HepG2 (cell line): ENCODE measurements at regions not wholly inside any gene's neighbourhood (a gene's known extent, or its start where the extent isn't known, plus 50 kb on each side); places are given as distances from the start of the nearest gene placed in this dataset.

Source experiments
- ATAC-seq: fragments of 200-7000 bp; cut with Tn5 transposase; 3 replicates; pipeline ENCODE4 v1.9.1; 2020; ENCODE audit warnings: mild to moderate bottlenecking, moderate library complexity
- BruUV-seq: library from RNA; stranded (reverse); fragments of 400-500 nt; replicated peaks from 2 replicates; lab custom pipeline; 2021; lab: Mats Ljungman, UMichigan
- CTCF ChIA-PET: fragments of 300-600 bp; formaldehyde crosslinking; extraction: SDS; loops from one replicate; lab custom pipeline; 2021; ENCODE audit warnings: low total read pairs, inconsistent platforms, low intra/inter-chr PET ratio; lab: Yijun Ruan, JAX
- POLR2A ChIA-PET: fragments of 350-600 bp; sonication (Branson Sonifier 250); formaldehyde crosslinking; loops from one replicate; lab custom pipeline; 2020; ENCODE audit warnings: antibody characterized with exemption, inconsistent platforms; lab: Yijun Ruan, JAX
- DNase-seq: peaks from one replicate; pipeline ENCODE4 v3.0.0-alpha.2; 2015; ENCODE audit warnings: low spot score
- FAIRE-seq: peaks from 3 replicates; lab custom pipeline; 2011; peaks lifted over from hg19 to GRCh38; lab: Jason Lieb, UNC
- H2AFZ ChIP-seq: one replicate; pipeline ENCODE4 v1.6.1; 2011; ENCODE audit warnings: low read length, inconsistent platforms
- H3K27ac ChIP-seq: fragments of 300-600 bp; 3 replicates; pipeline ENCODE4 v1.8.0; 2011; ENCODE audit warnings: mixed run types, mild to moderate bottlenecking, mixed read lengths, low read length, inconsistent platforms; ENCODE audit not compliant: insufficient read depth; ENCODE audit errors: extremely low read length
- H3K27me3 ChIP-seq, 2 experiments: fragments of 200-600 bp in 1 of 2; 2 replicates in 1 of 2; 3 replicates in 1 of 2; pipeline versions ENCODE4 v1.6.0 to v1.8.0; 2011; ENCODE audit warnings: low read length in 2 of 2, mild to moderate bottlenecking in 2 of 2, moderate library complexity in 2 of 2, inconsistent platforms in 1 of 2; ENCODE audit not compliant: insufficient read depth in 2 of 2, control insufficient read depth in 1 of 2
- H3K36me3 ChIP-seq, 2 experiments: fragments of 200-600 bp in 1 of 2; replicated peaks in 1 of 2; 2 replicates in 1 of 2; 3 replicates in 1 of 2; pipeline versions ENCODE4 v1.5.1 to v1.8.0; 2011; ENCODE audit warnings: low read length in 2 of 2, inconsistent platforms in 1 of 2; ENCODE audit not compliant: insufficient read depth in 2 of 2, control insufficient read depth in 1 of 2
- H3K4me1 ChIP-seq: 2 replicates; pipeline ENCODE4 v1.5.1; 2012; ENCODE audit warnings: low read length, inconsistent platforms; ENCODE audit not compliant: insufficient read depth
- H3K4me2 ChIP-seq: 2 replicates; pipeline ENCODE4 v1.6.0; 2011; ENCODE audit warnings: low read depth, low read length, inconsistent platforms
- H3K4me3 ChIP-seq, 3 experiments: fragments of 200-600 bp in 1 of 3; sonication (generic), shearing (Covaris generic) in 1 of 3; replicated peaks in 1 of 3; 2 replicates each; pipeline ENCODE4 v1.5.1; 2011 to 2016; ENCODE audit warnings: low read length in 3 of 3, inconsistent platforms in 2 of 3, low read depth in 2 of 3, mild to moderate bottlenecking in 2 of 3, control low read depth in 1 of 3, mixed read lengths in 1 of 3; ENCODE audit not compliant: insufficient read depth in 1 of 3
- H3K79me2 ChIP-seq: one replicate; pipeline ENCODE4 v1.6.1; 2011; ENCODE audit warnings: low read length, inconsistent platforms; ENCODE audit not compliant: insufficient read depth
- H3K9ac ChIP-seq: 2 replicates; pipeline ENCODE4 v1.6.0; 2011; ENCODE audit warnings: mild to moderate bottlenecking, low read depth, low read length, inconsistent platforms; ENCODE audit not compliant: insufficient read depth
- H3K9me3 ChIP-seq: 2 replicates; pipeline ENCODE4 v1.5.1; 2012; ENCODE audit warnings: mild to moderate bottlenecking, low read length
- H4K20me1 ChIP-seq: 2 replicates; pipeline ENCODE4 v1.6.0; 2011; ENCODE audit warnings: inconsistent platforms, mild to moderate bottlenecking, low read length, moderate library complexity; ENCODE audit not compliant: insufficient read depth
- AGO1 ChIP-seq: fragments of 200-400 bp; formaldehyde crosslinking; IDR thresholded peaks from 2 replicates; pipeline ENCODE4 v1.6.1; 2017; ENCODE audit warnings: mild to moderate bottlenecking, low read depth, low read length, moderate library complexity; ENCODE audit not compliant: poor library complexity, severe bottlenecking
- CENPX ChIP-seq: sonication (generic); formaldehyde crosslinking; IDR thresholded peaks from 2 replicates; pipeline ENCODE4 v1.9.0; 2021; ENCODE audit warnings: mild to moderate bottlenecking, missing genetic modification reagents, moderate library complexity
- HOXA7 ChIP-seq: sonication (generic); formaldehyde crosslinking; IDR thresholded peaks from 2 replicates; pipeline ENCODE4 v1.8.1; 2022; ENCODE audit warnings: mild to moderate bottlenecking, missing genetic modification reagents, moderate library complexity
- KDM5B ChIP-seq: sonication (generic); formaldehyde crosslinking; IDR thresholded peaks from 2 replicates; pipeline ENCODE4 v1.4.0; 2020; ENCODE audit warnings: missing genetic modification reagents, mild to moderate bottlenecking, borderline replicate concordance
- MLX ChIP-seq: IDR thresholded peaks from 2 replicates; pipeline ENCODE4 v1.6.1; 2016
- MXI1 ChIP-seq: IDR thresholded peaks from 3 replicates; pipeline ENCODE4 v1.6.1; 2012; ENCODE audit warnings: low read depth, low read length, inconsistent platforms, borderline replicate concordance
- SIN3A ChIP-seq: IDR thresholded peaks from 2 replicates; pipeline ENCODE4 v1.6.1; 2011; ENCODE audit warnings: low read depth, mild to moderate bottlenecking, control low read depth, low read length, borderline replicate concordance
- TBP ChIP-seq: sonication (generic); formaldehyde crosslinking; IDR thresholded peaks from 2 replicates; pipeline ENCODE4 v1.5.0; 2020; ENCODE audit warnings: missing genetic modification reagents
- TIGD3 ChIP-seq: sonication (generic); formaldehyde crosslinking; IDR thresholded peaks from 2 replicates; pipeline ENCODE4 v1.5.1; 2020; ENCODE audit warnings: mild to moderate bottlenecking, missing genetic modification reagents, borderline replicate concordance
- WIZ ChIP-seq: sonication (generic); formaldehyde crosslinking; IDR thresholded peaks from 2 replicates; pipeline ENCODE4 v1.5.1; 2020; ENCODE audit warnings: mild to moderate bottlenecking, missing genetic modification reagents
- YEATS2 ChIP-seq: sonication (generic); formaldehyde crosslinking; IDR thresholded peaks from 2 replicates; pipeline ENCODE4 v1.4.0; 2020; ENCODE audit warnings: missing genetic modification reagents, borderline replicate concordance
- ZNF282 ChIP-seq: fragments of 450-650 bp; IDR thresholded peaks from 2 replicates; pipeline ENCODE4 v1.6.1; 2018; ENCODE audit not compliant: partially characterized antibody
- ZNF33A ChIP-seq: sonication (generic); formaldehyde crosslinking; IDR thresholded peaks from 2 replicates; pipeline ENCODE4 v1.5.1; 2020; ENCODE audit warnings: missing genetic modification reagents, mild to moderate bottlenecking, moderate library complexity, borderline replicate concordance
- ZNF556 ChIP-seq: sonication (generic); formaldehyde crosslinking; IDR thresholded peaks from 2 replicates; pipeline ENCODE4 v1.4.0; 2020; ENCODE audit warnings: mild to moderate bottlenecking, missing genetic modification reagents, borderline replicate concordance
- ZNF570 ChIP-seq: sonication (generic); formaldehyde crosslinking; IDR thresholded peaks from 2 replicates; pipeline ENCODE4 v1.4.0; 2020; ENCODE audit warnings: mild to moderate bottlenecking, missing genetic modification reagents, borderline replicate concordance
- WGBS: methylation state at CpG from one replicate; pipeline ENCODE4 v1.1.6; 2017; ENCODE audit warnings: low lambda C conversion rate; 5-methylcytosine and 5-hydroxymethylcytosine counted together
- in situ Hi-C: cut with HindIII; loops from 2 replicates; pipeline ENCODE4 v1.10.0; 2017; ENCODE audit warnings: low pct_unique_long_range_greater_than_20kb; ENCODE audit not compliant: extremely low pct_ligation_motif_present
- intact Hi-C: fragments of 100-400 bp; cut with micrococcal nuclease; formaldehyde crosslinking; loops from one replicate; pipeline ENCODE4 v1.10.0; 2022; ENCODE audit not compliant: unreplicated experiment

- intact Hi-C loops (no loop called here), in situ Hi-C loops (loop anchor here (10.0 kb wide), 2 partner anchors 275 to 505 kb away; no protein-coding TSS in a partner anchor)
- WGBS: 5% methylated on average over 2 of the region's 2 CpGs
- ATAC-seq: no peak
- Histone ChIP-seq H3K27me3 (no peaks in the 10 kb centered on the region), H3K27ac (no peak overlapping the region), H3K4me3 (no peak overlapping the region), H3K36me3 (no peaks in the 10 kb centered on the region), H3K79me2 (no peaks in the 10 kb centered on the region), H2AFZ (no peak overlapping the region), H3K9ac (no peak overlapping the region), H3K9me3 (no peaks in the 10 kb centered on the region), H3K4me1 (no peaks in the 10 kb centered on the region), H4K20me1 (no peaks in the 10 kb centered on the region), H3K4me2 (no peak overlapping the region)
- TF ChIP-seq ZNF33A (CRISPR knock-in tag) (no peak), WIZ (CRISPR knock-in tag) (no peak), KDM5B (no peak)
- ChIA-PET POLR2A (no interaction called here), CTCF (no interaction called here)
- no TSS peak for BruUV-seq
- FAIRE-seq: no peak
- no peak for DNase-seq
These were observed 101.4 kb upstream of the OR9G4 start for GRCh38 chr11:56849852-56850251.

GRCh38 chr11:56849250-56849649 is 100.8 kb upstream of the OR9G4 start:
- ChIA-PET POLR2A (no interaction called here), CTCF (no interaction called here)
- H3K9ac ChIP-seq: no peak overlapping the region
- no peaks in the 10 kb centered on the region for H3K27me3 ChIP-seq
- H3K27ac ChIP-seq: no peak overlapping the region
- no peaks in the 10 kb centered on the region for H3K36me3 ChIP-seq
- no peak overlapping the region for H3K4me2 ChIP-seq
- H2AFZ ChIP-seq: no peak overlapping the region
- no peak overlapping the region for H3K4me3 ChIP-seq
- H4K20me1 ChIP-seq: no peaks in the 10 kb centered on the region
- H3K79me2 ChIP-seq: no peaks in the 10 kb centered on the region
- intact Hi-C loops (no loop called here), in situ Hi-C loops (loop anchor here (10.0 kb wide), 2 partner anchors 276 to 506 kb away; no protein-coding TSS in a partner anchor)
- H3K9me3 ChIP-seq: no peaks in the 10 kb centered on the region
- no peak for TF ChIP-seq MLX (CRISPR knock-in tag)
- TF ChIP-seq CENPX (CRISPR knock-in tag): no peak
- TF ChIP-seq ZNF570: no peak
- no peak for TF ChIP-seq ZNF556
- no peak for TF ChIP-seq ZNF282
- TF ChIP-seq TBP (CRISPR knock-in tag): no peak
- no peak for TF ChIP-seq YEATS2 (CRISPR knock-in tag)
- TF ChIP-seq HOXA7 (CRISPR knock-in tag): no peak
- no peak for TF ChIP-seq TIGD3 (CRISPR knock-in tag)
- TF ChIP-seq MXI1: no peak
- TF ChIP-seq AGO1: no peak
- no peak for TF ChIP-seq SIN3A
- FAIRE-seq (no peak), DNase-seq (no peak), ATAC-seq (no peak)
- H3K4me1 ChIP-seq: no peaks in the 10 kb centered on the region
- no TSS peak for BruUV-seq
